AG09319 (cell line): ENCODE measurements at regions not wholly inside any gene's neighbourhood (a gene's known extent, or its start where the extent isn't known, plus 50 kb on each side); places are given as distances from the start of the nearest gene placed in this dataset.

Experiments used
- DNase-seq: peaks from one replicate; pipeline ENCODE4 v3.0.0-alpha.2; 2010; ENCODE audit warnings: low read depth; ENCODE audit errors: extremely low read depth
- CTCF ChIP-seq: IDR thresholded peaks from 2 replicates; pipeline ENCODE4 v1.5.1; 2011; ENCODE audit warnings: low read depth, mild to moderate bottlenecking, inconsistent platforms, low read length, moderate library complexity

- no peak for DNase-seq
Measured at GRCh38 chr3:140761076-140761639, 83.3 kb downstream of the TRIM42 start.

GRCh38 chr3:140762746-140763145 is 84.9 kb downstream of the TRIM42 start:
- TF ChIP-seq CTCF: no peak
- no peak for DNase-seq

More at GRCh38 chr3:140761076-140761639, 83.3 kb downstream of the TRIM42 start:
- TF ChIP-seq CTCF: no peak

GRCh38 chr3:140763532-140763931 is 85.7 kb downstream of the TRIM42 start:
- TF ChIP-seq CTCF: no peak
- DNase-seq: no peak

GRCh38 chr3:140765246-140765645 is 87.4 kb downstream of the TRIM42 start:
- TF ChIP-seq CTCF: no peak

GRCh38 chr3:140766465-140766864 is 88.6 kb downstream of the TRIM42 start:
- TF ChIP-seq CTCF: no peak
- no peak for DNase-seq

More at GRCh38 chr3:140765246-140765645, 87.4 kb downstream of the TRIM42 start:
- no peak for DNase-seq

- no peak for TF ChIP-seq CTCF
- DNase-seq: no peak
Measured at GRCh38 chr3:140767566-140767965, 89.7 kb downstream of the TRIM42 start.

- no peak for TF ChIP-seq CTCF
- no peak for DNase-seq
Measured at GRCh38 chr3:140768941-140769340, 91.1 kb downstream of the TRIM42 start.
